Activated T-cell treated with anti-CD3 and anti-CD28 coated beads, Interleukin-2, amount 50 U/mL, for 4 hours (primary cell): ENCODE measurements at regions not wholly inside any gene's neighbourhood (a gene's known extent, or its start where the extent isn't known, plus 50 kb on each side); places are given as distances from the start of the nearest gene placed in this dataset.
"Not testable (repeated sequence)": the region's sequence is repeated elsewhere in the genome, so short reads cannot be mapped to it uniquely, and the experiment has no call there.

Experiments used
- ATAC-seq, 2 donors: fragments of 200-7000 bp; cut with Tn5 transposase; one replicate each; pipeline ENCODE4 v1.10.0; 2021
- DNase-seq: peaks from one replicate; pipeline ENCODE4 v3.0.0-alpha.2; 2020
- H3K27me3 Mint-ChIP-seq: one replicate; pipeline ENCODE4 v1.8.0; 2021; ENCODE audit warnings: low read depth, mixed read lengths
- H3K36me3 Mint-ChIP-seq: one replicate; pipeline ENCODE4 v1.8.0; 2022; ENCODE audit warnings: mixed read lengths; ENCODE audit not compliant: insufficient read depth
- H3K4me1 Mint-ChIP-seq: one replicate; pipeline ENCODE4 v1.8.0; 2021; ENCODE audit warnings: low read depth, mixed read lengths
- H3K4me3 Mint-ChIP-seq: one replicate; pipeline ENCODE4 v1.8.0; 2021; ENCODE audit warnings: mild to moderate bottlenecking, moderate library complexity, mixed read lengths
- H3K9me3 Mint-ChIP-seq: one replicate; pipeline ENCODE4 v1.8.0; 2021; ENCODE audit warnings: mixed read lengths

DNA sequence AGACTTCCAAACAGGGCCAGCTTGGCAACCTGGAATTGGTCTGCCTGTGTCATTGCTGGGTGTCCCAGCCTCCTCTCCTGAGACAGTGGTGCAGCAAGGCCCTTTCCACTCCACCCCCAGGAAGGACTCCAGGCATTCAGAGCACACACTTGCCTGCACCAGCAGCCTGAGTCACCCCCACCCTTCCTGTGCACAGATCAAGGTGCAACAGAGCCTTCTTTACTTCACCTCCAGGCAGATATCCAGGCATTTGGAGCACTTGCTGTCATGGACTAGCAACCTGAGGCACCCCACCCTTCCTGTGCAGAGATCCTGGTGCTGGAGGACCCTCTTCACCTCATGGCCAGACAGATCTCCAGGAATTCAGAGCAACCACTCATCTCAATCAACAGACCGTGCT is 135.8 kb downstream of the GASK1B start:
- no peaks in the 10 kb centered on the region for H3K4me1 Mint-ChIP-seq
- peaks cover 6% of the 10 kb centered on the region for H3K9me3 Mint-ChIP-seq
- no peak overlapping the region for H3K4me3 Mint-ChIP-seq
- H3K27me3 Mint-ChIP-seq: no peaks in the 10 kb centered on the region
- no peaks in the 10 kb centered on the region for H3K36me3 Mint-ChIP-seq
- DNase-seq: no peak
- ATAC-seq: no peak

DNA sequence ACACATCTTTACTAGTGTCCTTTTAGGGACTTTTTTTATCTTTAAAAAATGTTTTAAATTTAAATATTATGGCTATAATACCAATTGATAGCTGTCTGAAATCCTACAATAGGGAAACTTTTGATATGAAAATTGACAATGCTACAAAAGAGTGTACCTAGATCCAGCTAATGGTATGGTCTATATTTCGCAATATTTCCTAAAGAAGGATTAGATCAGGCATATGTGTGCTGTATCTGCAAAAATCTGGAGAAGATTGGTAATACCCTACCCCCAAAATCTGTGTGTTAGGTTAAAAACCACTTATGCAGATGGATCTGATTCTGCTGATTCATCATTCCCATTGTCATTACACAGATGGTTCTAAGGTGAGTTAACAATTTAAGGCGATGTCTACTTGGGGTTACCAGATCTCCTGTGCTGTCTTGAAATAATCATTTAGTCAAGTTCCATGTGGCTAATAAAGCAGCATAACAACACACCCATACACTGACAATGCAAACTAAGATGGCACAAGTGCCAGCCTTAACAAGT is 137.1 kb downstream of the GASK1B start:
- H3K4me1 Mint-ChIP-seq: no peaks in the 10 kb centered on the region
- no peak for ATAC-seq
- H3K36me3 Mint-ChIP-seq: no peaks in the 10 kb centered on the region
- H3K27me3 Mint-ChIP-seq: no peaks in the 10 kb centered on the region
- DNase-seq: no peak
- peaks cover 3% of the 10 kb centered on the region for H3K9me3 Mint-ChIP-seq
- H3K4me3 Mint-ChIP-seq: no peak overlapping the region

DNA sequence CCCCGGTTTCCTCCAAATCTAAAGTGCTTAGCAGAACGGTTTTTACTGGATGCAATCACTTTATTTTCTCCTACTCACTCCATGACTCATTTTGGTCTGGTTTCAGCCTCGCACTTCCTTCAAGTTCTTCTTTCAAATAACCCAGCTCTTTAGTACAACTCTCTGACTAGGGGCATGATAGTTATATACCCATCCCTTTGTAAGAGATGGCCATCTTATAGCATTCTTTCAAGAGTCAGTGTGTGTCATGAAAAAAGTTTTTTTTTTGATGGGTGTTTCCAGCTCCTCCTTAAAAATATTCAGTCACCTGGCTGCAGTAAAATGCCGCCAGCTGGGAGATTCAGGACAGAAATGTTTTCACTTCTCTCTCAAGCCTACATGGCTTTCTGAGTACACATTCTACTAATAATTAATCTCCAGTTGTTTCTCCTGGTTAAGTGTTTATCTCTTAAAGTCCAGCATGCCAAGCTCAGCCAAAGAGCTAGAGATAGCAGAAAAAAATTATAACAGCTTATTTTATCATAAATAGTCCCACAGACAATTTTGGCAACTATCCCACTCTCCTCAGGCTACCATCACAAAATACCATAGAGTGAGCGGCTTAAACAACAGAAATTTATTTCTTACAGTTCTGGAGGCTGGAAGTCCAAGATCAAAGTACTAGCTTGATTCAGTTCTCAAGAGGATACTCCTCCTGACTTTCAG is 139.3 kb downstream of the GASK1B start:
- H3K9me3 Mint-ChIP-seq: no peaks in the 10 kb centered on the region
- no peaks in the 10 kb centered on the region for H3K27me3 Mint-ChIP-seq
- H3K4me3 Mint-ChIP-seq: no peak overlapping the region
- H3K36me3 Mint-ChIP-seq: no peaks in the 10 kb centered on the region
- ATAC-seq (no peak), DNase-seq (no peak)
- H3K4me1 Mint-ChIP-seq: no peaks in the 10 kb centered on the region

DNA sequence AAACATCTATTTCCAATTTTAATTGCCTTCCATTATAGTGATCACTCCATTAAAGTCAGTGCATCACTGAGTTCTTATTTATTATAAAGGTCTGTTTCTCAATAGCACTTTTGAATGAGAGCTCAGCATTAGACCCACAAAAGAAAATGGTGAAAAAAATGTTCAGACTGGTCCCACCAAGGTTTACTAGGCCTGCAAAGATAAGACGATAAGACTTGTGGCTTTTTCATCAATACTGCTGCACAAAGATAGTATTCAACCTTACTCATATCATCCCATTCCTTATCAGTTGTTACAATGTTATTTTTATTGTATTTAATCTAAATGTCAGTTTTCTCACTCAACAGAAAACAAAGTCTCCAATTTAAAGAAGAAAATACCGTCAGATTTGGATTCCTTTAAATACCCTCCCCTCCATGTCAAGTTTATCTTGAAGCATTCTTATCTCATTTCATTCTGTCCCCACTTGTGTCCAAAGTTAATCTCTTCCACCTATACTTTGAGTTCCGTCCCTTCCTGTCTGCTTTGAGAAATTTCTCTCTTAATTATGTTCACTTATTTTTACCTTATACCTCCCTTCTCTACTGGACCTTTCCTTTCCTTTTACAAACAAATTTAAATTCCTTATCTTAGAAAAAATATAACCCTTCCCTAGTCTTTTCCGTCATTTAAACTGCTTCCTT is 140.0 kb downstream of the GASK1B start:
- Mint-ChIP-seq H3K4me3 (no peak overlapping the region), H3K36me3 (no peaks in the 10 kb centered on the region), H3K27me3 (no peaks in the 10 kb centered on the region), H3K4me1 (no peaks in the 10 kb centered on the region), H3K9me3 (no peaks in the 10 kb centered on the region)
- ATAC-seq (no peak), DNase-seq (no peak)

DNA sequence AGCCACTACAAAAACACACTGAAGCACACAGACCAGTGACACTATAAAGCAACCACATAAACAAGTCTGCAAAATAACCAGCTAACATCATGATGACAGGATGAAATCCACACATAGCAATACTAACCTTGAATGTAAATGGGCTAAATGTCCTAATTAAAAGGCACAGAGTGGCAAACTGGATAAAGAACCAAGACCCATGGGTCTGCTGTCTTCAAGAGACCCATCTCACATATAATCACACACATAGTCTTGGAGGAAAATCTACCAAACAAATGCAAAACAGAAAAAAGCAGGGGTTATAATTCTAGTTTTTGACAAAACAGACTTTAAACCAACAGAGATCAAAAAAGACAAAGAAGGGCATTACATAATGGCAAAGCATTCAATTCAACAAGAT is 144.4 kb downstream of the GASK1B start:
- not testable (repeated sequence) for DNase-seq, H3K4me3 Mint-ChIP-seq, ATAC-seq, H3K4me1 Mint-ChIP-seq, H3K27me3 Mint-ChIP-seq, H3K36me3 Mint-ChIP-seq, H3K9me3 Mint-ChIP-seq

DNA sequence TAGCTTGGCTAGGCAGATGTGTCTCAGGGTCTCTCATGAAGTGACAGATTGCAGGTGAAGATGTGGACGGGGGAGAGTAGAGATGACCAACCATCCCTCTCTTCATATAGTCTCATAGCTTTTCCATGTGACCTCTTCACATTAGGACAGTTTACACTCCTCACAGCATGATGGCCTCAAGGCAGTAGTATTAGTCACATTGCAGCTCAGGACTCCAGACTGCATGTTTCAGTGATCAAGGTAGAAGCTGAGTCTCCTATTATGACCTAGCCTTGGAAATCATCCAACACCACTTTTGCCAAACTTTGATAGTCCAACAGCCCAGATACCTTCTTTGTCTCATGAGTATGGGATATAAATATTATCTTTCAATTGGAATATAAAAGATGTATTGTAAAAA is 147.7 kb downstream of the GASK1B start:
- Mint-ChIP-seq H3K27me3 (no peaks in the 10 kb centered on the region), H3K9me3 (peaks cover 3% of the 10 kb centered on the region), H3K4me3 (no peak overlapping the region), H3K36me3 (no peaks in the 10 kb centered on the region), H3K4me1 (no peaks in the 10 kb centered on the region)
- DNase-seq (no peak), ATAC-seq (no peak)

DNA sequence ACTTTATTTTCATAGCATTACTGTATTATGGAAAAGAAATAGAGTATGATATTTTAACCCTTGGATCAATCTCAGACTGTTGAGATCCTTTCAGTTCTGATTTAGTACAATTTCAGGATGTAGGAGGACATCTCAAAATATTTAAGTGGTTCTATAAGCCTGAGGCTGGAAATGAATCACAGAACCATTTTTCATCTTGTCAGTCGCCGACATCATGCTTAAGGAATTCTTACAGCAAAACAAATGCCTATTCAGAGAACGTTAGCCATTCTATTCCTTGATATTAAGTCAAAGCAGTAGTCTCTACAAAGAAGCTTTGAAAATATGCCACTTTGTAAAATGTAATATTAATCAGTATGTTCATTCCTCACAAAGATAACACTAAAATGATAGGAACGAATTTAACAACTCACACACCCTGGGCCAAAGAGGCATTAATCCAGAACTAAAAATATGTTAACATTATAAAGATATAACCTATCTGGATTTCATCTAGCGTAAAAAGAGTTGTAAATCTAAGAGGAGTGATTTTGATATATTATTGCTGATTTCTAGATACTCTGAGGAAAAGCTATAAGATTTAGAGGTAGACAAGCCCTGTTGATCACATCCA is 152.0 kb downstream of the GASK1B start:
- Mint-ChIP-seq H3K4me3 (no peak overlapping the region), H3K27me3 (no peaks in the 10 kb centered on the region), H3K36me3 (no peaks in the 10 kb centered on the region), H3K4me1 (no peaks in the 10 kb centered on the region), H3K9me3 (peaks cover 3% of the 10 kb centered on the region)
- no peak for DNase-seq
- no peak for ATAC-seq

DNA sequence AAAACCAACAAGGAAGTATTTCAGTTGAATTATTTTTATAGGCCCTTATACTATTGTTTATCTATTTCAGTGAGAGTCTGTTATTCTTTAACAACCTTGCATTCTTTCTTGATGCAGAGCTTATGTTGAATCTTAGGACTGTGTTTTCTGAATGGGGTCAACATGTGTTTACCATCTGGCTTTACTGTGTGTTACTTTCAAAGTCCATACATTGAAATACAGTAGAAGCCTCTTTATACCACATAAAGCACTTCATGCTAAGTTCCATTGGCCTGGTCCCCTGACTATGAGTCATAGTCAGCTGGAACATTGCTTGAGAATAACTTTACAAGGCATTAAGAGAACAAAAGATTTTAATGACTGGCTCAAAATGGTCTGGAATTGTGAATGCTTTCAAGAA is 152.6 kb downstream of the GASK1B start:
- DNase-seq (no peak), ATAC-seq (no peak)
- no peaks in the 10 kb centered on the region for H3K4me1 Mint-ChIP-seq
- H3K36me3 Mint-ChIP-seq: no peaks in the 10 kb centered on the region
- H3K27me3 Mint-ChIP-seq: no peaks in the 10 kb centered on the region
- H3K4me3 Mint-ChIP-seq: no peak overlapping the region
- H3K9me3 Mint-ChIP-seq: peaks cover 3% of the 10 kb centered on the region

DNA sequence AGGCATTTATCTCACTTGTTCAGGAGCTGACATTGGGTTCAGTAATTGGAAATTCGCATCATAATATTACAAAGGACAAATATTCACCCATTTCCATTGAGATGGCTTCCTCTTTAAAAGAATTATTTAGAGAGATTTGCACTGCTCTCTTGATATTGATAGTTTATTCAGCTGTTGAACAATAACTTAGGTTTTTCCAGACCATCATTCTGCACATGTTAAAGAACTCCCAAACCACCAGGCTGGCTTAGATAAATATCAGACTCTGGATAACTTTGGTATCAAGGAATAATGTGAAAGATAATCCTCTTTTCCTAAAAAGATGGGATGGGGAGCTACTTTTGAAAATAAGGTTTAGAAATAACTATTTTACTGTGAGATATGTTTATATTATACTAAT is 154.0 kb downstream of the GASK1B start:
- H3K9me3 Mint-ChIP-seq: no peaks in the 10 kb centered on the region
- ATAC-seq (no peak), DNase-seq (no peak)
- no peaks in the 10 kb centered on the region for H3K4me1 Mint-ChIP-seq
- peaks cover under 1% of the 10 kb centered on the region for H3K27me3 Mint-ChIP-seq
- no peak overlapping the region for H3K4me3 Mint-ChIP-seq
- H3K36me3 Mint-ChIP-seq: no peaks in the 10 kb centered on the region

DNA sequence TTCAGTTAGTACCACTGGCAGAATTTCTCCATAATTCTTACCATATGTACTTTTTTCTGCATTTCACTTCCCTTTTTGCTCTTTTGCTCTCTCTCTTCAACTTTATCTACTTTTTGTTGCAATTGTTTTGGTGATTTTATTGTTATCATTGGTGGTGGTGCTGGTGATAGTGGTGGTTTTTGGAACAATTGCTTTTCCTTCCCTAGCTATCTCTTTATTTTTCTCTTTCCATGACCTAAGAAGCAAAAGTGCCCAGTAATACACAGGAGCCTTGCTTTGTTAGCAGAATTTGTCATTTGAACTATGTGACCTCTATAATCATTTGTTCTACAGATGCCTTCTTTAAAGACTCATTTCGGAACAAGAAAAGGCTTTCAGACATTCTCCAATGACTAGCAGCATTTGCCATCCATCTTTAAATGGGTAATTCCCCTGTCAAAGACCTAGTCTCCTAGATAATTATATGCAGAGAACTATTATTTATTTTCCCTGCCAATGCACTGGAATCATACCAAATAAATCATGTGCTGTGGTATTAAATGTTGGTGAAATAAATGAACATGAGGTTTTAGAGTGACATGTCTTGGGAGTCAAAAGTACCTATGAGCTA is 154.5 kb downstream of the GASK1B start:
- Mint-ChIP-seq H3K9me3 (no peaks in the 10 kb centered on the region), H3K4me3 (no peak overlapping the region), H3K4me1 (no peaks in the 10 kb centered on the region), H3K36me3 (no peaks in the 10 kb centered on the region), H3K27me3 (peaks cover 2% of the 10 kb centered on the region)
- no peak for DNase-seq
- ATAC-seq: no peak

DNA sequence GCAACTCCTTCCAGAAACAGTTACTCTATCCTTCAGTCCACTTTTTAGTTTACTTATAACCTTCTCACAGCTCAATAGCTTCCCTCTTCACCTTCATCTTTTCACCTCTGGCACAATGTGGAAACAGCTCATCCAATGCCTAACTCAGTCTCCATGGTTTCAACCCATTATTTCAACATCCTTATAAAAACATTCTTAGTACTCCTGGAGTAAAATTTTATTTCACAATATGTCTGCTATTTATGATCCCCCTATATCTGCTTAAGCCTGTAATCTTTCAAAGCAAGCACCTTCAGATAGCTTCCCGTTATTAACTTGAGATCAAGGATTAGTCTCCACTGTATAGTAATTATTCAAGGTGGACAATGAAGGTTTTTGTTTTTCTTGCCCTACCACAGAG is 156.3 kb downstream of the GASK1B start:
- H3K4me3 Mint-ChIP-seq: no peak overlapping the region
- H3K4me1 Mint-ChIP-seq: no peaks in the 10 kb centered on the region
- DNase-seq (no peak), ATAC-seq (no peak)
- H3K9me3 Mint-ChIP-seq: no peaks in the 10 kb centered on the region
- H3K27me3 Mint-ChIP-seq: peaks cover 2% of the 10 kb centered on the region
- no peaks in the 10 kb centered on the region for H3K36me3 Mint-ChIP-seq

DNA sequence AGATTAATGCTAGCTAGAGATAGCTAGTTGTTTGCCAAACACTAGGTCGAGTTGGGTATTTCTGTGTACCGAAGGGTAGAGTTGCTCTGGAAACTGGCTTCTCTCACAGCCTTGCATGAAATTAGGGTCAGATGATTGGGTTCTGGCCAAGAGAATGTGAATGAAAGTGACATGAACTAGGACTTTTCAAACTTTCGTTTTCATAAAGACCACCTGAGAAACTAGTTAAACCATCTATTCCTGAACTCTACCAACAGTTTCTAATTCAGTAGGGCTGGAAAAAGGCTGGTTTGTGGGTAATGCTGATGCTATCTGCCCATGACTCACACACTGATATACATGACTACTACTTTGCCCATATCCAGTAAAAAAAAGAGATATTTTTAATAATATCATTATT is 157.6 kb downstream of the GASK1B start:
- no peaks in the 10 kb centered on the region for H3K9me3 Mint-ChIP-seq
- DNase-seq (no peak), ATAC-seq (no peak)
- H3K36me3 Mint-ChIP-seq: no peaks in the 10 kb centered on the region
- H3K27me3 Mint-ChIP-seq: peaks cover 2% of the 10 kb centered on the region
- no peak overlapping the region for H3K4me3 Mint-ChIP-seq
- no peaks in the 10 kb centered on the region for H3K4me1 Mint-ChIP-seq

DNA sequence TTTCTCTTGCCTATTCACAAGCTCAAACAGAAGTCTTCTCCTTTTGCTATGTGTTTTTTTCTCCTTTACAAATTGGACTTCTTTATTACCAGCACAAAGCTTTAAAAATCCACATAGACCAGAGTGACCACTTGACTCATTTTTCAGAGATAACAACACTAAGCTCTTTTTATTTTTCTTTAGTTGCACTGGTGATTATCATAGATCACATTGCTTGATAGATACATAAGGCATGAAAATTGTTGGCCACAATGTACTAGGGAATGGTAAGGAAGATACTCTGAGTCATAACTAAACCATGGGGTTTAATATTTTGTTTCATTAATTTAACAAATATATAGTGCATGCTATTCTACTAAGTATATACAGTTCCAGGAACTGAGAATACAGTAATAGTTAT is 159.0 kb downstream of the GASK1B start:
- H3K9me3 Mint-ChIP-seq: no peaks in the 10 kb centered on the region
- no peaks in the 10 kb centered on the region for H3K36me3 Mint-ChIP-seq
- H3K4me1 Mint-ChIP-seq: no peaks in the 10 kb centered on the region
- ATAC-seq (no peak), DNase-seq (no peak)
- H3K4me3 Mint-ChIP-seq: no peak overlapping the region
- peaks cover 2% of the 10 kb centered on the region for H3K27me3 Mint-ChIP-seq

DNA sequence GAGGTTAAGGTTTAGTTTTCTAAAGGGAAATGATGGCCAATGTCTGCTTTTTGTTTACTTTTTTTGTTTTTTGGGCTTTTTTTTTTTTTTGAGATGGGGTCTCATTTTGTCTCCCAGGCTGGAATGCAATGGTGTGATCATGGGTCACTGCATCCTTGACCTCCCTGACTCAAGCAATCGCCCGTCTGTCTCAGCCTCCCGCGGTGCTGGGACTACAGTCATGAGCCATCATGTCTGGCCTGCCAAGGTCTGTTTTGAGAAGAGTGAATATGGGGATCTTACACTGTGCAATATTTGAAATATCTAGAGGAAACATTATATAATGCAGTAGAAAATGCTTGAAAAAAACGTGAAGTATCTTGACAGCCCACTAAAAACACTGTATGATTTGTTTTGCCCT is 162.5 kb downstream of the GASK1B start:
- ATAC-seq (no peak), DNase-seq (no peak)
- Mint-ChIP-seq H3K4me3 (no peak overlapping the region), H3K9me3 (no peaks in the 10 kb centered on the region), H3K4me1 (no peaks in the 10 kb centered on the region), H3K36me3 (no peaks in the 10 kb centered on the region), H3K27me3 (peaks cover 2% of the 10 kb centered on the region)
